Muscle layer of colon (tissue), 2 donors: ENCODE measurements at regions not wholly inside any gene's neighbourhood (a gene's known extent, or its start where the extent isn't known, plus 50 kb on each side); places are given as distances from the start of the nearest gene placed in this dataset.
"Not testable (repeated sequence)": the region's sequence is repeated elsewhere in the genome, so short reads cannot be mapped to it uniquely, and the experiment has no call there.

ENCODE experiments used
- H3K27ac ChIP-seq: one replicate; pipeline ENCODE4 v1.7.0; 2013; ENCODE audit warnings: low read depth, mild to moderate bottlenecking, low read length, moderate library complexity
- H3K27me3 ChIP-seq, 2 donors: one replicate each; pipeline ENCODE4 v1.7.0; 2013; ENCODE audit warnings: low read length in 2 of 2, mild to moderate bottlenecking in 2 of 2; ENCODE audit not compliant: insufficient read depth in 2 of 2, control insufficient read depth in 1 of 2
- H3K36me3 ChIP-seq: one replicate; pipeline ENCODE4 v1.7.0; 2013; ENCODE audit warnings: mild to moderate bottlenecking, low read length; ENCODE audit not compliant: insufficient read depth
- H3K4me1 ChIP-seq: one replicate; pipeline ENCODE4 v1.7.0; 2013; ENCODE audit warnings: mild to moderate bottlenecking, low read length; ENCODE audit not compliant: insufficient read depth
- H3K4me3 ChIP-seq, 2 donors: one replicate each; pipeline ENCODE4 v1.7.0; 2013; ENCODE audit warnings: low read length in 2 of 2, low read depth in 1 of 2, mild to moderate bottlenecking in 1 of 2, moderate library complexity in 1 of 2
- H3K9ac ChIP-seq: one replicate; pipeline ENCODE4 v1.7.0; 2013; ENCODE audit warnings: low read length
- H3K9me3 ChIP-seq: one replicate; pipeline ENCODE4 v1.7.0; 2013; ENCODE audit warnings: mild to moderate bottlenecking, low read length
- donor health status: abdominal sarcoma.
- donor health status: Adenocarcinoma of cecum.

GRCh38 chr3:110918963-110919362 is 152.7 kb upstream of the NECTIN3 start:
- Histone ChIP-seq H3K9me3 (no peaks in the 10 kb centered on the region), H3K27ac (no peak overlapping the region), H3K36me3 (no peaks in the 10 kb centered on the region), H3K4me3 (no peak overlapping the region), H3K4me1 (no peaks in the 10 kb centered on the region), H3K9ac (no peak overlapping the region), H3K27me3 (no peaks in the 10 kb centered on the region)

GRCh38 chr3:110925798-110926197 is 145.8 kb upstream of the NECTIN3 start:
- H3K9ac ChIP-seq = no peak overlapping the region
- H3K4me1 ChIP-seq = no peaks in the 10 kb centered on the region
- no peak overlapping the region for H3K4me3 ChIP-seq
- H3K36me3 ChIP-seq = no peaks in the 10 kb centered on the region
- H3K27me3 ChIP-seq = no peaks in the 10 kb centered on the region
- no peak overlapping the region for H3K27ac ChIP-seq
- no peaks in the 10 kb centered on the region for H3K9me3 ChIP-seq

GRCh38 chr3:110928016-110928662 is 143.5 kb upstream of the NECTIN3 start:
- Histone ChIP-seq H3K27me3 (no peaks in the 10 kb centered on the region), H3K4me1 (no peaks in the 10 kb centered on the region), H3K9ac (no peak overlapping the region), H3K4me3 (no peak overlapping the region), H3K36me3 (no peaks in the 10 kb centered on the region), H3K27ac (no peak overlapping the region), H3K9me3 (no peaks in the 10 kb centered on the region)

- Histone ChIP-seq H3K27me3 (no peaks in the 10 kb centered on the region), H3K9ac (no peak overlapping the region), H3K36me3 (no peaks in the 10 kb centered on the region), H3K4me3 (no peak overlapping the region), H3K27ac (no peak overlapping the region), H3K4me1 (no peaks in the 10 kb centered on the region), H3K9me3 (no peaks in the 10 kb centered on the region)
Observed at GRCh38 chr3:110929816-110930215, 141.8 kb upstream of the NECTIN3 start.

GRCh38 chr3:110932567-110932966 is 139.0 kb upstream of the NECTIN3 start:
- H3K9ac ChIP-seq = no peak overlapping the region
- no peaks in the 10 kb centered on the region for H3K4me1 ChIP-seq
- no peaks in the 10 kb centered on the region for H3K36me3 ChIP-seq
- H3K9me3 ChIP-seq = no peaks in the 10 kb centered on the region
- no peak overlapping the region for H3K27ac ChIP-seq
- H3K4me3 ChIP-seq = no peak overlapping the region
- no peaks in the 10 kb centered on the region for H3K27me3 ChIP-seq

GRCh38 chr3:110933821-110934426 is 137.7 kb upstream of the NECTIN3 start:
- Histone ChIP-seq H3K27ac (no peak overlapping the region), H3K9ac (no peak overlapping the region), H3K9me3 (no peaks in the 10 kb centered on the region), H3K27me3 (no peaks in the 10 kb centered on the region), H3K4me3 (no peak overlapping the region), H3K36me3 (no peaks in the 10 kb centered on the region), H3K4me1 (no peaks in the 10 kb centered on the region)

GRCh38 chr3:110938629-110939028 is 133.0 kb upstream of the NECTIN3 start:
- Histone ChIP-seq H3K27me3 (no peaks in the 10 kb centered on the region), H3K4me3 (no peak overlapping the region), H3K9ac (no peak overlapping the region), H3K27ac (no peak overlapping the region), H3K9me3 (no peaks in the 10 kb centered on the region), H3K36me3 (no peaks in the 10 kb centered on the region), H3K4me1 (no peaks in the 10 kb centered on the region)

GRCh38 chr3:110940055-110940454 is 131.6 kb upstream of the NECTIN3 start:
- Histone ChIP-seq H3K4me1 (no peaks in the 10 kb centered on the region), H3K27me3 (no peaks in the 10 kb centered on the region), H3K27ac (no peak overlapping the region), H3K36me3 (no peaks in the 10 kb centered on the region), H3K9ac (no peak overlapping the region), H3K9me3 (no peaks in the 10 kb centered on the region), H3K4me3 (no peak overlapping the region)

GRCh38 chr3:110944782-110945181 is 126.8 kb upstream of the NECTIN3 start:
- Histone ChIP-seq H3K9me3 (no peaks in the 10 kb centered on the region), H3K4me1 (no peaks in the 10 kb centered on the region), H3K9ac (no peak overlapping the region), H3K27ac (no peak overlapping the region), H3K36me3 (no peaks in the 10 kb centered on the region), H3K4me3 (no peak overlapping the region), H3K27me3 (no peaks in the 10 kb centered on the region)

GRCh38 chr3:110946810-110947209 is 124.8 kb upstream of the NECTIN3 start:
- no peaks in the 10 kb centered on the region for H3K9me3 ChIP-seq
- no peak overlapping the region for H3K9ac ChIP-seq
- no peak overlapping the region for H3K27ac ChIP-seq
- H3K4me3 ChIP-seq = no peak overlapping the region
- no peaks in the 10 kb centered on the region for H3K27me3 ChIP-seq
- no peaks in the 10 kb centered on the region for H3K4me1 ChIP-seq
- H3K36me3 ChIP-seq = no peaks in the 10 kb centered on the region

- H3K9me3 ChIP-seq, H3K27me3 ChIP-seq: not testable (repeated sequence)
Observed at GRCh38 chr3:110949194-110949593, 122.4 kb upstream of the NECTIN3 start.

GRCh38 chr3:110955301-110955880 is 116.2 kb upstream of the NECTIN3 start:
- H3K4me1 ChIP-seq = no peaks in the 10 kb centered on the region
- no peaks in the 10 kb centered on the region for H3K27me3 ChIP-seq
- no peak overlapping the region for H3K27ac ChIP-seq

More at GRCh38 chr3:110949194-110949593, 122.4 kb upstream of the NECTIN3 start:
- not testable (repeated sequence) for H3K4me1 ChIP-seq, H3K27ac ChIP-seq, H3K9ac ChIP-seq, H3K4me3 ChIP-seq, H3K36me3 ChIP-seq

More at GRCh38 chr3:110955301-110955880, 116.2 kb upstream of the NECTIN3 start:
- no peak overlapping the region for H3K4me3 ChIP-seq
- H3K9ac ChIP-seq = no peak overlapping the region
- no peaks in the 10 kb centered on the region for H3K9me3 ChIP-seq
- no peaks in the 10 kb centered on the region for H3K36me3 ChIP-seq
